Renal cortical epithelial cell (primary cell): ENCODE measurements at regions not wholly inside any gene's neighbourhood (a gene's known extent, or its start where the extent isn't known, plus 50 kb on each side); places are given as distances from the start of the nearest gene placed in this dataset.

Experiments used
- DNase-seq: peaks from one replicate; pipeline ENCODE4 v3.0.0-alpha.2; 2011; ENCODE audit warnings: low read depth

DNA sequence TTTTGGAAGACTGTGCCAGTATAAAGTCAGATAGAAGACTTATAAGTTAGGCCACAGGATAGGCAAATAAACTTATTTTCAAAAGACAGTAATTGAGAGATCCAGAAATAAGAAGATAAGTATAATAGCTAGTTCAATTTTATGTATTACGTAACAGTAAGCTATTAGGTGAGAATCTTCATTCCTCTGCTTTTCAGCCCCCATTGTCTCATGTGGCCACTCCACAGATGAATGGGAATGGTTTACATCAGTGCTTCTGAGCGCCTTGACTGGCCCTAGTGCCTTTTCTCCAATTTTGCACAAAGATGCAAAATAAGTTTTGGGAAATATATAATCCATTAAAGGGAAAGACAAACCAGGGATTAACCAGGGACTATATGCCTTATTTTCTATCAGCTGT is 550.5 kb downstream of the MMUT start:
- no peak for DNase-seq

DNA sequence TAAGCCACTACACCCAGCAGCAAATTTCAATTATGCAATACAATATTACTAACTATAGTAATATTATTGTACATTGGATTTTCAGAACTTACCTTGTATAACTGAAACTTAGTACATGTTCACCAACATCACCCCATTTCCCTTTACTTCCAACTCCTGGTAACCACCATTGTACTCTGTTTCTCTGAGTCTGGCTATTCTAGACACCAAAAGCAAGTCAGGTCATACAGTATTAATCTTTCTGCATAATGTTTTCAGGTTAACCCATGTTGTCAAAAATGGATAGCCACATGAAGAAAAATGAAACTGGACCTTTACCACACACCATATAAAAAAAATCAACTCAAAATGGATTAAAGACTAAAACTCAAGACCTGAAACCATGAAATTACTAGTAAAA is 558.2 kb downstream of the MMUT start:
- no peak for DNase-seq

- DNase-seq, result no peak
Observed at GRCh38 chr6:48894469-48894868, 568.6 kb downstream of the MMUT start.

DNA sequence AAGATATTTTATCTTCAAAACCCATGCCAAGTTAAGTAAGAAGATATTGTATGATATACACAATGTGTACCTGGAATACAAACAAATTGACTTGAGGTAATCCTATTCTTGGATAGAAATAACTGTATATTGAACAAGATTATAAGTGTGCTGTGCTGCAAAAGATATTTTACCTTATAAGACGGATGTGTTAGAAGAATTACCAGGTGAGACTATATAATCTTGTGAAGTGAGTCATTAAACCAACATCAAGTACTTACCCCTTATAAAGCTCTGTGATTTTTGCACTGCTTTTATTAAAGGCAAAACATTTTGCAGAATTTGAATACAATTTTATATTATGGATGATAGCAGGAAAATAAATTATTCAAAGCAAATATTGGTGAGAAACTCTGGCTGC is 570.0 kb downstream of the MMUT start:
- no peak for DNase-seq

DNA sequence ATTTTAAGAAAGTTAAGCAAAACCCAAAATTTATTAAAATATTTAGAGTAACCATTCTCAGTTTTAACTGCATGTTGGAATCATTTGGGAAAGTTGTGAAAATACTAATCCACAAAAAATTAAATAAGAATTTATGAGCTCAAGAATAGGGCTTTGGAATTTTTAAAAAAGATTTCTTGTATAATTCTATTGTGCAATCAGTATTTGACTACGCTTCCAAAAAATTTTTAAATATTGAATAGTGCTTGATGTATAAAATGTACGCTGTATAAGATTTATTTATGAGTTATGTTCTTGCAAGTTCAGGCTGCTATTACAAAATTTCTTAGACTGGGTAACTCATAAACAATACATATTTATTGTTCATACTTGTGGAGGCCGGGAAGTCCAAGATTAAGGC is 571.7 kb downstream of the MMUT start:
- no peak for DNase-seq

DNA sequence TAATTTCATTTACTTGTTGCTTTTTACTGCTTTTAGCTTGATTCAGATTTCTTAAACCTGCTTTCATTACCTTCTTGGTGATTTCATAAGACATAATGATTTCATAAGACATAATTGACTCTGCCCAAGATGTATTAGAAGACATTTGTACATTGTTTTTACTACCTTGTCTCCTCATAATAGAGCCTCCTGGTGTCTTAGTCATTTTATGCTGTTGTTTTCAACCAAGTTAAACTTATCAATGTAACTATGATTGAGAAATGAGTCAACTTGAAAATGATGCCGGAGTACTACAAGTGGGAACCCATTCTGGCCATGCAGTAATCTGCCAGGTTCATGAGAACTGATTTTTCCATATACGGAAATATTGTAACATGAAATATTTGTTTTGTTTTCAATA is 573.6 kb downstream of the MMUT start:
- no peak for DNase-seq

- DNase-seq, result no peak
Observed at GRCh38 chr6:48883116-48883515, 579.9 kb downstream of the MMUT start.

DNA sequence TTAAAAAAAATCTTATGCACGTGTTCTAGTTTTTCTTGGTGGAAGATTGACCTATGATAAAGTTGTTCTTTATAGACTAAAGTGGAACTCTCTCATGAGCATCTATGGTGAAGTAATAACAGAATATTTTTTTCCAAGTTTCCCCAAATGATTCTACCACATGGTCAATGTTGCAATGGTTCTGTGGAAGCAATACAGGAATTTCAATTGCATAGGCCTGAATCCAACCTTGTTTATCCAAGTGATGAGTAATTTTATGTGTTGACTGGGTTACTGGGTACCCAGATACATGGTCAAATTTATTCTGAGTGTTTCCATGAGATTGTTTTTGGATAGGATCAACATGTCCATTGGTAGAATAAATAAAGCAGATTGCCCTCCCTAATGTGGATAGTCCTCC is 581.5 kb downstream of the MMUT start:
- peak; percentile 27 for DNase-seq

DNA sequence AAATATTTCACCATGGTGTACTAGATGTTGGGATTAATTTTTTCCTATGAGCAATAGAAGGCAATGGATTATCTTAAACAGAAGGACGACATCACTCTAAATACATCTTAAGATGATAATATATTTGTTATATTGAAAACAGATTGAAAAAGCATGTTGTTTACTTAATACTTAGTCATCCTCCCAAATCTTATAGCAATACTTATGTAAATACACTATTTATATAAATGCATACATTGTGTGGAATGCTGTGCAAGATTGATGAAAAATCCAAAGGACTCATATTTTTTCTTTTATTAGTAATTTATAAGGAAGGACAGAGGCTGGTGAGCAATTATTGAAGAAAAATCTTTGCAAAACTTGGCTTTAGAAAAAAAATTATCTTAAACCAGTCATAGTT is 593.5 kb downstream of the MMUT start:
- DNase-seq, result no peak

DNA sequence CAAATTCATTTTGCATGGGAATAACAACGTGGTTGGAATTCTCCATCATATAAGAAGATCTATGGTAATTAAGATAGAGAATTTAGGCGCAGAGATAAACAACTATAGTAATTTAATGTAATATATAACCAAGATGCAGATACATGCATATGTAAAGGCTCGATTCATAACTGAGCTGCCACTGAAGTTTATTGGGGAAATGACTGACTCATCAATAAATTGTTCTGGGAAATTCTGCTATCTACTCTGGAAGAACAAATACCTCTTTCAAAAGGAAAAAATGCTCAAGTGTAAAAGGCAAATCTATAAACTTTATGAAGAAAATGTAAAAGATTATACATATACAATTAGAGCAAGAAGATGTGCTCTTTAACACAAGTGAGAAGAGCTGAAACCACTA is 596.4 kb downstream of the MMUT start:
- no peak for DNase-seq

DNA sequence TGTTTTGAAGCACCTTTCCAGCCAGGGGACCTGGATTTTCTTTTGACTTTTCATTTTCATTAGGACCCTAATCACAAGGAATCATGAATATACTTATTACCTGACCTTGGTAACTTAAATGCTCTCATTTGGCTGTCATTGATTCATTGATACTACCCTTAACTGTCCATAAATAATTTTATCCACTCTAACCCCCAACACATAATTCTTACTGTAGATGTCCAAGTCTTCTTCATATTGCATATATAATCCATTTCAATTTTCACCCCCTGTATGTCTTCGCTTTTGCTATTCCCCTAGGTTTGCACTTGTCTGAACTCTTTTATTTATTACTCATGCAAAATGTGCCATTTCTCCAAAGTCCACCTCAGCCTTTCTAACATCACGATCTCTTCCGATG is 602.9 kb downstream of the MMUT start:
- DNase-seq, result no peak

- DNase-seq, result no peak
Observed at GRCh38 chr6:48859562-48860123, 603.4 kb downstream of the MMUT start.

DNA sequence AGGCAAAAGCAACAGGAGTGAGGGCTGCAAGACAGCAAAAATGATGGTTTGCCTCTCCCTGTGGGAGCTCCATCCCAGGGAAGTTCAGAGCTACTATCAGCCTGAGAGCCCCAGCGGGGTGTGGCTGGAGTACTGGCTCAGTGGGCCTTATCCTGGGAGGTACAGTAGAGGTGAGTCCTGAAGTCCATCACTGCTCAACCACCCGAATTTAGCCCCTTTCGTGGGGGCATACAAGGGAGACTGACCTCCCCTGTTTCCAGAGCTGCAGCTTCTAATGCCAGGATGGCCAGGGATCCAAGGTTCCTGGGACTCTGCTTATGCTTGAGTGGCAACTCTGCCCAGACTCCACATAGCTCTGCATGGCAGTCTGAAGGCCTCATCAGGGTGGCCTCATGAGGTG is 617.8 kb downstream of the MMUT start:
- DNase-seq, result no peak

GRCh38 chr6:48844696-48845095 is 618.4 kb downstream of the MMUT start:
- DNase-seq, result no peak

GRCh38 chr6:48840896-48841295 is 622.2 kb downstream of the MMUT start:
- DNase-seq, result no peak

GRCh38 chr6:48839206-48839605 is 623.8 kb downstream of the MMUT start:
- DNase-seq, result no peak

DNA sequence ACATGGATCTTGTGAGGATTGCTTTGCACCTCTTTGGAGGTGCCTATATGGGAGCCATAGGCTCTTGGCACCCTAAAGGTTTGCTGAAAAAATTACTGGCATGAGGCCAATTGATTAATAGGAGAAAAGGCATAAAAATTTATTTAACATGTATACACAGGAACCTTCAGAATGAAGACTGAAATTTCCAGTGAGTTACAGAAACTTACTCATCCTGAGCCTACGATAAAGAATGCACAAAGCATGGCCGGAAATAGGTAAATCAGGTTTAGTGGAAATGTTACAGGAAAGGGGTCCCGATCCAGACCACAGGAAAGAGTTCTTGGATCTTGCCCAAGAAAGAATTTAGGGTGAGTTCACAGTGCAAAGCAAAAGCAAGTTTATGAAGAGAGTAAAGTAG is 625.3 kb downstream of the MMUT start:
- no peak for DNase-seq

GRCh38 chr6:48835421-48835958 is 627.6 kb downstream of the MMUT start:
- DNase-seq, result peak; percentile 52

DNA sequence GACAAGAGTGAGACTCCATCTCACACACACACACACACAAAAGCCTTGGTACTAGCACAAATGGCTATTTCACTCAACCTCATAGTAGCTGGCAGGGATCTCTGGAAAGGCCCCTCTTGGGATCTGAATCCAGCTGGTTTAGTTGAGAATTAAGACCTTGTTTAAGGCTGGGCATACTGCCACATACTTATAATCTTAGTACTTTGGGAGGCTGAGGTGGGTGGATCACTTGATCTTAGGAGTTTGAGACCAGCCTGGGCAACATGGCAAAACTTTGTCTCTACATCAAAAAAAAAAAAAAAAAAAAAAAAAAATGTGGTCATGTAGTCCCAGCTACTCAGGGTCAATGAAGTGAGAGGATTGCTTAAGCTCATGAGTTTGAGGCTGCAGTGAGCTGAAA is 628.3 kb downstream of the MMUT start:
- DNase-seq, result peak; percentile 51

- no peak for DNase-seq
Observed at GRCh38 chr6:48833916-48834315, 629.1 kb downstream of the MMUT start.

DNA sequence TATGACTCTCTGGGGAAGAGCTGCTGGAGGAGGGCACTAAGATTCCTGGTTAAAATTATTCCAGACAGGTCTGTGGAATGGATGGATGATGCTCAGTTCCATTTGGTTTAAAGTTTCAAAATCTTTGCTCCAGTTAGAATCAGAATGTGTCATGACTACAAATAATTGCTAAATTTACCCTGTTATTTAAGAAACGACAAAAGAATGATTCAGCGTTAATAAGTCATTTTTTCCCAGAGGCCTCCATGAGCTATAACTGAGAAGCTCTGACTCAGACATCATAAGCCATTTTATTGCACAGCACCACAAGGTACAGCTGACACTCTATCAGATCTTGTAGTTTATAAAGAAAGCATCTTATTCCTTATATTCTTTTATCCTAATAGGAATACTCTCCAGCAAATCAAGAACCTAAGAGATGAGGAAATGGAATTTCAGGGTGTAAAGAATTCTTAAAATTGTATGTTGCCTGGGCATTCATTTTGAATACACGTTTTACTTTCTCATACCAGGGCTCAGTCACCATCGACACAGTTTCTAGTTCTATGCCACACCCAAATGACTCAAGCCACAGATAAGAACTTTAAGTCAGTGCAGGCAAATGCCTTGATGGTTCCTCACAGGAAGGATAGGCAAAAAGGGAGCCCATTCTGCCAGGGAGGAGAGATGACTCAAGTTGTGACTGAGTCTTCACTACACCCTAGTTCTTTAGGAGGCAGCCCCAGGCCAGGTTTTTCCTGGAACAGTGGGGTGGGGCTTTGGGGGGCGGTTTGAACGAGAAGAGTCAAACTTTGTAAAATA is 636.0 kb downstream of the MMUT start:
- DNase-seq, result peak; percentile 94

DNA sequence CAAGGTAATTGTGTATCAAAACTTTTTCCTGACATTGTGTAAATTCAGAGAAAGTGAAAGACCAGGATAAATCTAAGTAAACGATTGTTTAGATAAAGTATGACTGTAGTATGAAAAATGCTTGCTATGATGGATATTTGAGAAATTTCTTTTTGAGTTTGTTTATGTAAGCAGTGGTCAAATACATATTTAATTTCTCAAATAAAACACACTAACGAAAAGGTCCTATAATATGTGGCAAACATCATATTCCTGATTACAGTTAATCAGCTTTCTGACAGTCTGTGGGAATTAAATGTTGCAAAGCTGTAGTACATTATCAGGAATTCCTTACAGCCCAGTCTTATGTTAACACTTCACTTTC is 636.9 kb downstream of the MMUT start:
- DNase-seq, result no peak

DNA sequence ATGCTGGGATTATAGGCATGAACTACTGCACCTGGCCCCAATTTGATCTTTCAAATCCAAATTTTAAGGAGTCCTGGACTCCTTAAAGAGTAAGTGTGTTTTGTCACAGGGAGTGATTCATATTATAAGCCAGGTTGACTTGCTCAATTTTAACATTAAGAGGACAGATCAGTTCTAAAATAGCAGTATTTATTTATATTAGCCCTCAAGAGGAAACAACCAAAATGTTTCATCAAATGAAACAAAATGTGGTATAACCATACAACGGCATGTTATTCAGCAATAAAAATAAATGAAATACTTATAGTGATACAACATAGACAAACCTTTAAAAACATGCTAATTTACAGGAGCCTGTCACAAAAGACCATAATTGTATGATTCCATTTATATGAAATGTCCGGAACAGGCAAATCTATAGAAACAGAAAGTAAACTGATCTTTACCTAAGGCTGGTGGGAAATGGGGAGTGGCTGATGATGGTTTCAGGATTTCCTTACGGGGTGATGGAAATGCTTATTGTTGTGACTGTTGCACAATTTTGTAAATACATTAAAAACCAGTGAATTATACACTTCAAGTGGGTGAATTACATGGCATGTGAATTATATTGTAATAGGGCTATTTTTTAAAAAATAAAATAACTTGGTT is 637.4 kb downstream of the MMUT start:
- DNase-seq, result no peak
